Putamen (tissue), 1 donor: ENCODE measurements at regions not wholly inside any gene's neighbourhood (a gene's known extent, or its start where the extent isn't known, plus 50 kb on each side); places are given as distances from the start of the nearest gene placed in this dataset.

ENCODE experiments used
- DNase-seq: peaks from one replicate; pipeline ENCODE4 v3.0.0-alpha.2; 2016; ENCODE audit warnings: low spot score

DNA sequence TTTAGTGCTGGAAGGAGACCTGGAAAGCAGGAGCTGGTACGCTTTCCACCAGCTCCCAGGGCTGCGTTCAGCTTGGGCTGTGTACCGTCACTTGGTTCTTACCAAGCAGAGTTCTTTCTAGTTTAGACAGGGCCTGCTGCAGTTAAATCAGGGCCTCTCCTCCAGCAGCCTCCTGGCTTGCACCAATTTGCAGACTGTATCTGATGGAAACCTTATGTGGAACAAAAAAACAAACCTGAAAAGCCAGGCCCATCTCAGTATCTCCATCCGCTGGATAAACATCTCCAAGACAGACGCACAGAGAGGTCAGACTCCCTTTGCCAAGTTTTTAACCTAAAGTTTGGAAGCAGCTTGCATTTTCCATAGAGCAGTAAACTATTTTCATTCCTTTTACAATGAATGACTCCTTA lies 288.6 kb upstream of the SORL1-AS1 start:
- DNase-seq, result no peak

DNA sequence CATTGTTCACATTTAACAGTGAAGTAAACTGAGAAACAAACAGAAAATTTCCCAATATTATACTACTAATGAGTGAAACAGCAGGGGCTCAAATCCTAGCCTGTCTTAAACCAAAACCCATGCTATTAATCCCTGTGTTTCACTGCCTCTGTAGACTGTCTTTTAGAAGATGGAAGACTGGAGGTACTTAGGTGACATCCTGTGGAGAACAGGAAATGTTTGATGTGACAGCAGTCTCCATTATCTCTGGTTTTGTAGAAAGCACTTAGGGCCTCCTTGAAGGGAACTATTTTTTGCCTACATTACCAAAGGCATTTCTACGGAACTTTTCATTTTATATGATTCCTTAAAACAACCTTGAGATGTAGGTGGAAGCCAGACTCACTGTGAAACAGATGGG lies 288.1 kb upstream of the SORL1-AS1 start:
- DNase-seq, result no peak

DNA sequence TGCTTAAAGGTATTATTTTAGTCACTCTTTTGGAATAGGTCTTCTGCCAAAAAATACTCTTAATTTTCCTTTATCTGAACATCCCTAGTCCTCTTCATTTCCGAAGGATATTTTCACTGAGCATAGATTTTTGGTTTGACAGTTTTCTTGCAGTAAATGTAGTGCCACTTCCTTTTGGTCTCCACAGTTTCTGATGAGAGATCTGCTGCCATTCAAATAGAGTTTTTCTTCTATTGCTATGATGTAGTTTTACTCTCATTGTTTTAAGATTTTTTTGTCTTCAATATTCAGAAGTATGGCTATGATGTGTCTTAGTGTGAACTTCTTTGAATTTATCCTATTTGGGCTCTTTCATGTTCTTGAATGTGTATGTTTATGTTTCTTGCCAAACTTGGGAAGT lies 281.1 kb upstream of the SORL1-AS1 start:
- DNase-seq, result no peak

DNA sequence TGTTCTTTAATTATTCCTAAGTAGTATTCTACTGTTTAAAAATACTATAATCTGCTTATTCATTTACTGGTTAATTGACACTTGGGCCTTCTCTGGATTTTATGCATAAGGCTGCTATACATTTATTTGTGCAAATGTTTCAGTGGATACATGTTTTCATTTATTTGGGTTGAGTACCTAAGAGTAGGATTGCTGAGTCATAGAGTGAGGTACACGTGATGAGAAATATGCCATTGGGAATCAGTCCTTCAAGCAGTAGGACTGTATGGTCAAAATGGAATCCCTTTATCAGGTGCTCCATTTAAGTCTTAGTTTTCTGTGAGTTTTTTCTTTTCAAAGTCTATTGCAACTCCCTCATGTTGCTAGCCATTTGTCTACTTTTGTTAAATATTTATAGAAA lies 275.2 kb upstream of the SORL1-AS1 start:
- no peak for DNase-seq

DNA sequence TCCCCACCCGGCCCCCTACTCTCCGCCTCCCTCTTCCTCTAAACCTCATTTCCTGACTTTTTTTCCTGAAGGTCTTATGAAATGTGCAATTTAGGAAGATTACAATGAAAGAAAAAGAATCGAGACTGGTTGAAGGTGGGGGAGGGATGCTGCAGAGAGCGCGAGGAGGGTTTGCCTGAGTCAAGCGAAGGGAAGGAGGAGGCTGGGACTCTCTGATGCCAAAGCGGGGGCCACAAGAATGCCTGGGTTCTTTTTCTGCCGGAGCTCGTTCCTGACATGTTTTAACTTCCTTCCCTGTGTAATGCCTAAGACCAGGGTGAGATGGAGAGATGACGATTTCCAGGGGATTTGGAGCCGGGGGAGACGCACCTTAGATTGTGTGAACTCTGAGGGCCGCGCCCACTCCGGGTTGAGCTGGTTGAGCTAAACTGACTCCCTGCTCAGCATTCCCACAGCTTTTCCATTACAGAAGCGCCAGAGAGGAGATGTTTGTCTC lies 270.5 kb upstream of the SORL1-AS1 start:
- peak; percentile 84 for DNase-seq

DNA sequence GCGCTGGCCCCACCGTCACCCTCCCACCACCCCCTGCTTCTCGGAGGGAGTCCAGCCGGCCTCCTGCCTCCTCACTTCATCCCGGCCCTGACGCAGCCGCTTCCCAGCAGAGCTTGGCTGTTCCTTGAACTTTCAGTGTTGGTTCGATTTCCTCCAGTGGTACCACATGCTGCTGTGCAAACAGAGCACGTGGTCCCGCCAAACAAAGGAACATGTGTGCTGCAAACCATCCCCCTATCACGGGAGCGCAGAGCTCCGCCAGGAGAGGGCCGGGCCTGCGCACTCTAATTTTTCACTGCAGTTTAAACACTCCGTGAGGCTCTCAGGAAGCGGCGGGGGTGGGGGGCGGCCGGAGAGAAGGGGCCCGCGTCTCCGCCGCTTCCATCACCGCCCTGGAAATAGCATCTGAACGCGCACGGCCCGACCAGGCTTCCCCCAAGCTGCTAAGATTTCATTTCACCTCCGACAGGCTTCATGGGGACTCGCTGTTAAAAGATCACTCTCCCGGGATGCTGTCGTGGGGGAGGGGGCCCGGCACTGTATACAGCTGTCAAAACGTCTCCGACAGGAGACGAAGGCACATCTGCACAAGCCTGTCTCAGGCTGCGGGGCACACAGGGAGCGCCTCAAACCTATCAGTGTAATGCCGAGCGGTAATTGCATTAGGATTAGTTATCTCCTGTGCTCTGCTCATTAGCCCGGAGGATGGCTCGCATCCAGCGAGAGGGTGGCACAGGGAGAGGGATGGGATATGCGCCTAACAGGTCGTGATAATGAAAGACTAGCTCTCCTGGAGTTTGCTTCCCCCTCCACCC lies 269.9 kb upstream of the SORL1-AS1 start:
- peak; percentile 98 for DNase-seq

DNA sequence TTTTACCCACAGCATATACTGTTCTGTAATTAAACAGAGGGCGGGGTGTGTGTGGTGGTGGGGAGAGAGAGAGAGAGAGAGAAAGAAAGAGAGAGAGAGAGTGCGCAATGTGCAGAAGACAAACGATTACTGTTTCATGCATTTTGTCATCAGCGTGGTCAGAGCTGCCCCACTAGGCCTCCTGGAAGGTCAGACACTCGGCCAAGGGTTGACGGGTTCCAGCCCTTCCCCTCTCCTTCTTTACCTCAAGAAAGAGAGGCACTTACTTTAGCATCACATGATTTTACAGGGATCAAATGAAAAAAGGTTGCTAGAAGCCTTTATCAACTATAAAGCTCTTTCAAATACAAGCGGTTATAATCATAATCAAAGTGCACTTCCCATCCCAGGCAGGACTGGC lies 269.2 kb upstream of the SORL1-AS1 start:
- peak; percentile 84 for DNase-seq

DNA sequence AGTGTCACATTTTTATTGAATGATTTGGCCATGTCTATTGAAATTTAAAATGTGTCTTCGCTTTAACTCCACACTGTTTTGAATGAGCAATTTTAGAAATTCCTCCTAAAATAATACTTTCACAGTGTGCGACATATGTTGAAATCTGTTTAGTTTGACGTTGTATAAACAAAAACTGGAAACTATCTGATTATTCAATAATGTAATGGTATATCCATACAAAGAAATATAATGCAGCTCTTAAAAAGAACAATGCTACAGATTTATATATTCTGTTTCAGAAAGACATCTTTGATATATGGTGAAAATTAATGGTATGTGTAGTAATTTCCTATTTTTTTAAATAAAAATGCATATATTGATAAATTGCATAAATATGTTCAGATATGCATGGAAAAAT lies 268.7 kb upstream of the SORL1-AS1 start:
- no peak for DNase-seq

DNA sequence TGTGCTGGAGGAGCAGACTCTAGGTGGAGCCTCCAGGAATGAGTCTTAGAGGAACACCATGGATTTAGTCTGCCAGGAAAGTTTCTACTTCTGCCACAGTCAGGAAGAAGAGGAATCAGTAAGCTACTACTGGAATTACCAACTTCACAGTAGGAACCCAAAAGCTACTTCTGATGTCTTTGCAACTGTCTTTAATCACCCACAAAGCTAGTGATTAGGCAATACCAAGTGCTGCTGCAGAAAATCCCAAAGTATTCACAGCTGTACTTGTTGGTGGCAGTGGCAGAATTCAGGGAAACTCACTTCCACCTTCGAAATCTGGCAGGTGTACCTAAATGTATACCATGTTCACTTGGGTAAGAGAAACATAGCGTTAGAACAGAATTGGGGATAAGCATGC lies 264.5 kb upstream of the SORL1-AS1 start:
- no peak for DNase-seq

DNA sequence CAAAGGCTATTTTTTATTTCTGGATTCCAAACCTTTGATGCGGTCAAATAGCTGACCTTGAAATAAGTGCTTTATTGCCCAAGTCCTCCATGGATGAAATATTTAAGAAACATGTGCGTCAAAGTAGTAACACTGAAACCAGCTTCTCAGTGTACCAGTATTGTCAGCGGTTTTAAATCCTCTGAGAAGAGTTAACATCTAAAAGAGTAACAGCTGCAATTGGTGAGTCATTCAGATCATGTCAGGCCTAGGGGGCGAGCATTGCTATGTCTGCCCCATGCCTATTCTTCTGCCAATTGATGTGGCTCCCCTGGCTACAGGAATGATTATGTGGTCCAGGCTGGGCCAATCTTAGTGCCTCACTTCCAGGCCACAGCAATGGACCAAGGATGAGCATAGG lies 263.3 kb upstream of the SORL1-AS1 start:
- no peak for DNase-seq

DNA sequence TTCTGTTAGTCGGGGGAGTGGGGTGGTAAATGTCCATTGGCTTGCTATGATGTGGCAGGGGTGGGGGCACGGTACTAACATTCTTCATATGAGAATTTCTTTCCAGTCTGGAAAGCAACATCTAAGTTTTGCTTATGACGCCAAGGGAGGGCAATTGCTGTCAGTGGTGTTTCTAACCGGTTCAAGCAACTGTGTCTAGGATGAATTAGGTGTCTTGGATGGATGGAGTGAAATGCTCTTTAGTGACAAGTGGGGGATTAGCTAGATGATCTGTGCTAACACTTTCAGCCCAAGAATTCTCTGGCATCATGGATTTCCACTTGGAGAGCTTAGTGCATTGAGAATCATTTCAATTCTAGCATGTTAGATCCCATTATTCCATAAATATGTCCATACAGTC lies 262.6 kb upstream of the SORL1-AS1 start:
- DNase-seq, result no peak

DNA sequence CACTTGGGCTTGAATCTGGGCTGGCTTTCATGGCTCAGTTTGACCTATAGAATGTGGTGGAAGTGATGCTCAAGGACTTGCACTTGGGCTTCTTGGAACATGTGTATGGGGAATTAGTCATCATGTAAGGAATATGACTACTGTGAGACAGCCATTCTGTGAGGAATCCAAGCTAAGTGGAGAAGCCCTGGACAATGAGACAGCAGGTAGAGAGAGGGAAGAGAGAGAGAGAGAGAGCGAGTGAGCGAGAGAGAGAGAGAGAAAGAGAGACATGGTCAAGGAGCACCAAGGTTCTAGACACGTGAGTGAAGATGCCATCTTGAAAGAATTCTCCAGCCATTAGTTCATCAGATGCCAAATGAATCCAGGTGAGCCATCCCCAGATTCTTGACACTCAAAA lies 261.6 kb upstream of the SORL1-AS1 start:
- DNase-seq, result no peak

DNA sequence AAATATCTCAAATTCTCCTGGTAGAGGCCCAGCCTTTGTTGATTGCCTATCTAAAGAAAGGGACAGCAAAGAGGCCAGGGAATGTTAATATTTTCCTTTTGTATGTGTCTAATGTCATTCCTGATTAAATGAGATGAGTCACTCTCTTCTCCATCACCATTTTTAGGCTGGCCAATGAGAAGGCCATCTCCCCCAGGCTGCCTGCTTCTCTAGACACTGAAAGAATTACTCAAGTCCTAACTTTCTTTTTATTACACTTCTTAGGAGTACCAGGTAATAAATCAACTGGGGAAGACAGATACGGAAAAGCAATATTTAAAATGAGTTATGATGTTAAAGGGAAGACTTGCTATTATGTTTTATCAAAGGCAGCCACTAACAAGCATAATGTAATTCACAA lies 259.2 kb upstream of the SORL1-AS1 start:
- no peak for DNase-seq

DNA sequence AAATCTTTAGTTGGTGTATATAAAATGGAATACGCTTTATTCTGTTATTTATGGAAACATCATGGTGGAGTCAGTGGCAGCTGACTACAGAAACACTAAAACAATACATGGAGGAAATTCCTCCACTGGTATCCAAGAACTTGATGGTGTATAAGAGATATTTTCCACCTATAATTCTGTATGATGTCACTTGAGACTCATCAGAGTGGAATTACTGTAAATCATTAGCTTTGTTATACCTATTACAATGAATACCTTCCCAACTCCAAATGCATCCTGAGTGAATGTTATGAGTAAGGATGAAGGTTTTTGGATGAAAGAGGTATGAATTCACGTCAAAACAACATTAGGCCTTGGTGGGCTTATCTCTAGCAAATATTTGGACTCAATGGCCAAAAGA lies 258.5 kb upstream of the SORL1-AS1 start:
- no peak for DNase-seq

DNA sequence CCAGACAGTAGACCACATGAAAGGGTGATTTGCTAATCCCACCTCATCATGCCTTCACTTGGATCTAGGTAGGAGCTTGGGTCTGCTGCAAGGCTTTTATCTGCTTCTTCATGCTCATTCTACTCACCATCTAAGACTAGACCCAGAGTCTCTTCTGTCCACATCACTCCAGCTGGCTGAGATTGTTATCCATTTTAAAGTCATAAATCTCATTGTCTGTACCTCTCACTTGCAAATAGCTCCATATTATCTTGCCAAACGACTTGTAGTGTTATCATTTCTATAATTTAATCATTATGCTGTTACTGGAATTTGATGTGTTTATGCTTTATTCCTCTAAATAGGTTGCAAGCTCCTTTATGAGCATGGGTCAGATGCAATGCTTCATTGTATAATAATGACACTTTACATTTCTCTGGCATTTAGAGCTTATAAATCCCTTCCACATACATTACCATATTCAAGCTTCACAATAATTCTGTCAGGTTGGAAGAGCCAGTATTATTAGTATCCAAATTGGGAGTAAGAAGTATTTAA lies 254.2 kb upstream of the SORL1-AS1 start:
- no peak for DNase-seq

DNA sequence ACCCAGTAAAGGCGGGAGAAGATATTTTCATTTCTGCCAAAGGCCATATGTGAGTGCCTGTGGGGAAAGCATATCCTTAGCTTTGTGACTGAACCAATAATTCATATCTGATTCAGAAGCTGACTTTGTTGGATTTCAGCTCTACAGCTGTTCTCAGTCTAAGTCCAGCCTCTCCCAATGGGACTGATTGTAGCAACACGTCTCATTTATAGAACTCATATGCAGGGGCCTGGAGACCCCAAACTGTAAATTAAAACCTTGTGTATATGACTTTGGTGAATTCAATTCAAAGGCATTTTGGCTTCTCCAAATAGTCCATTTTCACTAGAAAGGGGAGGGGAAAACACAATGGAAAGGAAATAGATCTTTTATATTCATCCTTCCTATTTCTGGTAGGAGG lies 250.4 kb upstream of the SORL1-AS1 start:
- no peak for DNase-seq

DNA sequence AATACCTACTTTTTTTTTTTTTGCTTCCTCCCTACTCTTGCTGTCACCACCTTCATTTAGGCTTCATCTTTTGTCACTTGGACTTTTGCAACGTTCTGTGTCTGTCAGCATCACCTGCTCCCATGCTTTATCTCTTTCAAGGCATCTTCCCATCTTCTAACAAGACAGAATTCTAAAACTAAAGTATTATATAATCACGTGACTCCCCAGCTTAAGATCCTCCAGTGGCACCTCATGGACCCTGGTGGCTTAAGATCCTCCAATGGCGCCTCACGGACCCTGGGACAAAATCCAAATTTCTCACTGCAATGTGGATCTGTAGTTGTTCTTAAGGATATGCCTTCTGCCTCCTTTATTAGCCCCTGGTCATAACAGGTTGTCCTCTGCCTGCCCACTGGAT lies 248.2 kb upstream of the SORL1-AS1 start:
- DNase-seq, result no peak

DNA sequence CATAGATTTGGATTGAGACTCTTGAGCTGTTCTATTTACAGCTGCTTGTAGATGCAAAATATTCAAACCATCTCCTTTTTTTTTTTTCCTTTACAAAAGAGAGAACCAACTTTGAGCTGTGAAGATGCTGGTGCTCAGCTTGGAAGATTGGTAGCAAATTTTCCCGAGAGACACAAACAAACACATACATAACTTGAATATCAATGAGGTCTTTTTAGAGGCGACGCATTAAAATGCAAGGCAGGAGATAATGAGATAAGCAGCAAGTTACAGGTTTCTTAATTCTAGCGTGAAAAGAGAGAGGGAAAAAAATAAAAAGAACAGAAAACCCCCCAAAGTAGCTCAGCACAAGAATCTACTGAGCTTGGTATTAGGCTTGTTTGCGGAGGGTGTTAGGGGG lies 247.0 kb upstream of the SORL1-AS1 start:
- DNase-seq, result peak; percentile 58

DNA sequence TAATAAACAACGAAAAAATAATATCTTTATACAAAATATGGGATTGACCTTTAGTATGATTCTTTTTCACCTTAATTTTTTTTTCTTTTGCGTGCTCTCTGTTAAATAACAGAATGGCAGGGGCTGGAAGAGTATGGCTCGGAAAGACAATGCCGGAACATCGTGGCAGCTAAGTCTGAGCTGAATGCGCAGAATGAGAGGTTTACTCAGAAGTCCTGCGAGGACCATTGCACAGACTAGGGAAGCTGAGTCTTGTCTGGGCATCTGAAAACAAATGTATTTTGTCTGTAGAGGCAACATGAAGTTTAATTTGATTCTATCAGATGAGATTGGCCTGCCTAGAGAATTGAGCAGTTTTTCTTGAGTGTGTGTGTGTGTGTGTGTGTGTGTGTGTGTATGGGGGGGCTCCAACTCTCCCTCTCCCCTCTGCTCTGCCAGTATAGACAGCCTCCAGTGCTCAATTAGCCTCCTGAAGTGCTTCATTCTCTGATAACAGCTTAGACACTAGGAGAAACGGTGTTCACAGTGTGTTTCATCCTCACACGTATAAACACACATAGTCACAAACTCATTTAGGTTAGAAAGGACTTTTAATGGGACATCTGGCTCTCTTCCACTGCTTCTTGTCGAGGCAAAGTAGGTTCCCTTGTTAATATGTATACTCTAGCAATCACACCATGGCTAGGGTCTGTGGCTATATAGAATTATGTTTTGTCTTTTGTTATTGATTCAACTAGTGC lies 244.3 kb upstream of the SORL1-AS1 start:
- DNase-seq, result no peak

DNA sequence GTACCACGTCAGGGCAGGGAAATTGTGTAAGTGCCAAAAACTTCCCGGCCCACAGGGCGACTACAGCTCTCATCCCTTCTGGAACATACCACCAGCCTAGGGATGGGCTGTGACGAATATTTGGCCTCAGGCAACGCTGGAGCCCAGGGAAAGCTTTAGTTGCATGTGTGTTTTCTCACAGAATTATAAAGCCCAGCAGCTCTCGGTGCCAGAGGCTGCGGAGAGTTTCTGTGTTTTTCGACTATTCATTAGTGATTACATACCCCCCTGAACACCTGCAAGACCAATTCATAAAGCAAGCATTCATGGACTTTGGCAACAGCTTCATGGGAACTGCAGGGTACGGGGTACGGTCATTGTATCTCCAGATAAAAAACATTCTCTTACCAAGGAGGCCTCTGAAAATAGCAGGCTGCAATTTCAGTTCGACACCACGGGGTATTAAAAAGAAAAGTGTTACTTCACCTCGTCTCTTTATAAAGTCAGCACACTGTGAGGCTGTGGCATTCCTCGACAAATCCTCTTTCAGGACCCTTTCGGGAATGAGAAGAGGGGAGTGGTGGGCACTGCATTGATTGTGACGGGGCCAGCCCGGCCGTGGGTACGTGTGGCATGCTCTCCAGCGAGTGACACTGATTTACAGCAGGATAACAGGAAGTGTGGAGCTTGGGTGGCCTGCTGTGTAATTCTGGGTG lies 243.6 kb upstream of the SORL1-AS1 start:
- peak; percentile 88 for DNase-seq

DNA sequence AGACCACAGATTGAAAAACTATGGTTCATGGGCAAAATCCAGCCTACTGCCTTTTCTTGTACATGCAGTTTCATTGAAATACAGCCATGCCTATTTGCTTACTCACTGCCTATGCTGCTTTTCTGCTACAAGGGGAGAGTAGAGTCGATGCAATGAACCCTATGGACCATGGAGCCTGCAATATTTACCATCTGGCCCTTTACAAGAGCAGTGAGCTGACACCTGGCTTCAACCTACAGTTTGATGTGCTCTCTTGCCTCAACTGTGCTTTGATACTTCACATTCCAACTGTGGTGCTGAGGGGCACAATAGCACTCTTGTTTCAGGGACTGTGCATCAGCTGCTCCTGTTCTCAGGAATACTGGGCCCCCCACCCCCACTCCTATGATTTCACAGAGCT lies 239.5 kb upstream of the SORL1-AS1 start:
- DNase-seq, result no peak

DNA sequence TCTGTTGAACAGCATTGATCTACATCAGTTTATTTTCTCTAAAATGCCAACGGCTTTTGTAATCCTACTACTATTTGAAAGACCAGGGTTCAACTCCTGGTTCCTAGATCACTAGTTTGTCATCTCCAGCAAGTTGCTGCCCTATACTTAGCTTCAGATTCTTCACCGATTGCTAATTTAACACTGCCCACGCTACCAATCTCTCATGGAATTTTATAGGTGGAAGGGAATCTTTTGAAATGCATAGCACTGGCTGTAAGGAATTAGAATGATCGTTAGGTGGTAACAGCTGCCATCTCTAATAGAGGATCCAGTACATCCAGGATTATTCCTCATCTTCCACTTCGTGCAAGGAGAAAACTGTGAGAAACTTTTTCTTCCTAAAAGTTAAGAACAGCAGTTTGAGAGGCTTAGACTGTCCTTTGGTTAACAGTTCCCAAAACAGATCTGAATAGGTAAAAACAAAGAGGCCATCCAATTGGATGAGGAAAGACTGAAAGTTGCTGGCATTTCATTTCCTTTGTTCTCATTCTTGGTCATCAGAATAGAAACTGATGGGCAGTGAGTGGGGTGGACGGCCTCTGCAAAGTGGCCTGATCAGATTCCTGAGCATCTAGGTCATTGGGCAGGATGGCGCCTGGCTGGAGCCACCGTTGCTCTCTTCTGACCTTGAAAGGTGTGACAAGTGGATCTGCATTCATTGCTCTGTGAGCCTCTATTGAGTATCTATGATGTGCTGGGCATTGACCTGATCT lies 236.3 kb upstream of the SORL1-AS1 start:
- no peak for DNase-seq
